KMS-11 (cell line): ENCODE measurements at regions not wholly inside any gene's neighbourhood (a gene's known extent, or its start where the extent isn't known, plus 50 kb on each side); places are given as distances from the start of the nearest gene placed in this dataset.

Source experiments
- H2AFZ ChIP-seq: fragments of 200-600 bp; sonication (generic); 2 replicates; pipeline ENCODE4 v1.6.1; 2016; ENCODE audit warnings: antibody characterized with exemption, mixed run types, low read depth
- H3K27ac ChIP-seq: fragments of 200-600 bp; sonication (generic); 2 replicates; pipeline ENCODE4 v1.6.1; 2016; ENCODE audit warnings: mild to moderate bottlenecking, mixed run types
- H3K27me3 ChIP-seq: fragments of 200-600 bp; sonication (generic); 2 replicates; pipeline ENCODE4 v1.6.1; 2017; ENCODE audit warnings: mild to moderate bottlenecking, low read depth, mixed run types, moderate library complexity; ENCODE audit not compliant: insufficient read depth
- H3K36me3 ChIP-seq: fragments of 200-600 bp; sonication (generic); 2 replicates; pipeline ENCODE4 v1.6.1; 2017; ENCODE audit warnings: mild to moderate bottlenecking, mixed run types; ENCODE audit not compliant: insufficient read depth
- H3K4me1 ChIP-seq: fragments of 200-600 bp; sonication (generic); 2 replicates; pipeline ENCODE4 v1.6.1; 2016; ENCODE audit warnings: mild to moderate bottlenecking, low read depth, mixed run types; ENCODE audit not compliant: poor library complexity, severe bottlenecking
- H3K4me2 ChIP-seq: fragments of 200-600 bp; sonication (generic); 2 replicates; pipeline ENCODE4 v1.7.0; 2016; ENCODE audit warnings: mild to moderate bottlenecking, mixed run types
- H3K4me3 ChIP-seq: fragments of 200-600 bp; sonication (generic); IDR thresholded peaks from 2 replicates; pipeline ENCODE4 v1.6.1; 2017; ENCODE audit warnings: low read depth, low read length, mixed read lengths; ENCODE audit not compliant: insufficient read depth
- H3K79me2 ChIP-seq: fragments of 200-600 bp; sonication (generic); 2 replicates; pipeline ENCODE4 v1.6.1; 2016; ENCODE audit warnings: low read depth, mixed run types; ENCODE audit not compliant: insufficient read depth
- H3K9ac ChIP-seq: fragments of 200-600 bp; sonication (generic); 2 replicates; pipeline ENCODE4 v1.6.1; 2016; ENCODE audit warnings: mild to moderate bottlenecking, mixed run types
- H4K20me1 ChIP-seq: fragments of 200-600 bp; sonication (generic); 2 replicates; pipeline ENCODE4 v1.6.1; 2016; ENCODE audit warnings: mild to moderate bottlenecking, mixed run types; ENCODE audit not compliant: insufficient read depth
- TF ChIP-seq, protein P1 (sequence below): fragments of 200-600 bp; sonication (generic); conservative IDR thresholded peaks from 2 replicates; pipeline ENCODE4 v1.6.1; 2017; ENCODE audit warnings: low read depth, mild to moderate bottlenecking, antibody characterized with exemption, low read length, moderate library complexity, mixed read lengths

DNA sequence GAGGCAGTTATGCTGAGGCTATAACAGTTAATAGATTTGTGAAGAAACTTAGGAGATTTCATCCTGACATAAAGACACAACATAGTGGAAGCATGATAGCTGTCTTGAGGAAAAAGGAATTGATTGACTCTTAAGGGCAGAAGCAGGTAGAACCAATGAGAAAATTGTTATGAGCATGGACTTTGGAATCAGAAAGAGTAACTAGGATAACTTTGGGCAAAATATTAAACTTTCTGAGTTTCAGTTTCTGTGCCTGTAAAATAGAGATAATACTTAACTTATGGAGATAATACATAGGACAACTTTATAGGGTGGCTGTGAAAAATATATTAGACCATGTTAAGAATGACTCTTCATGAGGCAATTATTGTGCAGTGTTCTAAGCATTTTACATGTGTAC, 696.5 kb downstream of the CDH11 start:
- Histone ChIP-seq H3K9ac (no peak overlapping the region), H3K4me1 (peaks cover 7% of the 10 kb centered on the region), H3K27ac (no peak overlapping the region), H3K4me3 (no peak overlapping the region), H2AFZ (no peak overlapping the region), H3K4me2 (no peak overlapping the region), H4K20me1 (no peaks in the 10 kb centered on the region), H3K27me3 (no peaks in the 10 kb centered on the region), H3K36me3 (no peaks in the 10 kb centered on the region), H3K79me2 (no peaks in the 10 kb centered on the region)
- TF ChIP-seq, protein P1, sequence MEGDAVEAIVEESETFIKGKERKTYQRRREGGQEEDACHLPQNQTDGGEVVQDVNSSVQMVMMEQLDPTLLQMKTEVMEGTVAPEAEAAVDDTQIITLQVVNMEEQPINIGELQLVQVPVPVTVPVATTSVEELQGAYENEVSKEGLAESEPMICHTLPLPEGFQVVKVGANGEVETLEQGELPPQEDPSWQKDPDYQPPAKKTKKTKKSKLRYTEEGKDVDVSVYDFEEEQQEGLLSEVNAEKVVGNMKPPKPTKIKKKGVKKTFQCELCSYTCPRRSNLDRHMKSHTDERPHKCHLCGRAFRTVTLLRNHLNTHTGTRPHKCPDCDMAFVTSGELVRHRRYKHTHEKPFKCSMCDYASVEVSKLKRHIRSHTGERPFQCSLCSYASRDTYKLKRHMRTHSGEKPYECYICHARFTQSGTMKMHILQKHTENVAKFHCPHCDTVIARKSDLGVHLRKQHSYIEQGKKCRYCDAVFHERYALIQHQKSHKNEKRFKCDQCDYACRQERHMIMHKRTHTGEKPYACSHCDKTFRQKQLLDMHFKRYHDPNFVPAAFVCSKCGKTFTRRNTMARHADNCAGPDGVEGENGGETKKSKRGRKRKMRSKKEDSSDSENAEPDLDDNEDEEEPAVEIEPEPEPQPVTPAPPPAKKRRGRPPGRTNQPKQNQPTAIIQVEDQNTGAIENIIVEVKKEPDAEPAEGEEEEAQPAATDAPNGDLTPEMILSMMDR, result no peak

DNA sequence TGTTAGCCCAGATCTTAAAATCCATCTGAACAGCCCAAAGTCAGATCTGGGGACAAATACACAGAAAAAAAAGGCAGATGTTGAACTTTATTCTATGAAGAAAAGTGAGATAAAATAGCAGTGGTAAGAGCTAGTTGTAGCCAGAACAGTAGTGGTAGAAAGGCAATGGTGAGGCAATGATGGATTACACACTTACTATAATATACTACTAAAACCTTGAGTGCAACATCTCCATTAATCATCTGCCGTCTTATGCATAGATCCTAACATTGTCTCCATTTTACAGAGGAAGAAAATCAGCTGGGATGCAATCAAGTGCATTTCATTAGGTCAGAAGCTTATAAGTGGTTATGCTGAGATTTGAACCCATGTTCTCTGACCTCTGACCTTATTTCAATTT, 699.6 kb downstream of the CDH11 start:
- Histone ChIP-seq H3K36me3 (no peaks in the 10 kb centered on the region), H3K4me2 (no peak overlapping the region), H3K4me1 (peaks cover 7% of the 10 kb centered on the region), H3K9ac (no peak overlapping the region), H2AFZ (no peak overlapping the region), H3K27me3 (no peaks in the 10 kb centered on the region), H3K27ac (no peak overlapping the region), H4K20me1 (no peaks in the 10 kb centered on the region), H3K4me3 (no peak overlapping the region), H3K79me2 (no peaks in the 10 kb centered on the region)
- TF ChIP-seq, protein P1, result no peak

DNA sequence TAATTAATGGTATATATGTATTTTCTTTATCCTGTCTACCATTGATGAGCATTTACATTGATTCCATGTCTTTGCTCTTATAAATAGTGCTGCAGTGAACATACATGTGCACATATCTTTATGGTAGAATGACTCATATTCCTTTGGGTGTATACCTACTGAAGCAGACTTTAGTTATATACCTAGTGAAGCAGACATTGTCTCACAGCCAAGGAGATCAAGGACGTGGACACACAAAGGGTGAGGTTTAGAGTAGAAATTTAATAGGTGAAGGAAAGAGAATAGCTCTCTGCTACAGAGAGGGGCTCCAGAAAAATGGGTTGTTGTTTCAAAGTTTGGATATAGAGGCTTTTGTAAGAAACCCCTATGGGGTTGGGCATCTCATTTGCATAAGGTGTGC, 700.3 kb downstream of the CDH11 start:
- Histone ChIP-seq H4K20me1 (no peaks in the 10 kb centered on the region), H3K9ac (no peak overlapping the region), H3K4me3 (no peak overlapping the region), H3K79me2 (no peaks in the 10 kb centered on the region), H3K36me3 (no peaks in the 10 kb centered on the region), H2AFZ (no peak overlapping the region), H3K4me2 (no peak overlapping the region), H3K4me1 (peaks cover 11% of the 10 kb centered on the region), H3K27me3 (no peaks in the 10 kb centered on the region), H3K27ac (no peak overlapping the region)
- TF ChIP-seq, protein P1, result no peak

DNA sequence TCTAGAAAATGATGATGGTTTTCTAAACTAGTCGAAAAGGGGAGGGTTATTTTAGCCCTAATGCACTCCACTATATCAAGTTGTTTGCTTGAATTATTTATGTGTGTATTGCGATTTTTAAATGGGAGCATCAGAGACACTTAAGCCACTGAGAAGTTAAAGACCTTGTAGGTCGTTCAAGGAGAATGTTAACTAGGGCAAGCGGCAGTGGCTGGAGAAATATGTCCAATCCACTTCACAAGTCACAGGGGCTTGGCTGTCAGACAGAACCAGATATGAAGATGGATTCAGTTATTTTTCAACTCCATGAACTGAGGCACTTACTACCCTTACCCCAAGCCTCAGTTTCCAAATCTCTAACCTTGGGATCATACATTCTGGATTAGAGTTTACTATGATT, 702.0 kb downstream of the CDH11 start:
- TF ChIP-seq, protein P1, result no peak
- H4K20me1 ChIP-seq, result no peaks in the 10 kb centered on the region
- no peak overlapping the region for H3K27ac ChIP-seq
- H3K36me3 ChIP-seq, result no peaks in the 10 kb centered on the region
- no peaks in the 10 kb centered on the region for H3K27me3 ChIP-seq
- peaks cover 9% of the 10 kb centered on the region for H3K4me1 ChIP-seq
- no peak overlapping the region for H3K4me2 ChIP-seq
- no peak overlapping the region for H2AFZ ChIP-seq
- no peak overlapping the region for H3K4me3 ChIP-seq
- H3K9ac ChIP-seq, result no peak overlapping the region
- no peaks in the 10 kb centered on the region for H3K79me2 ChIP-seq

DNA sequence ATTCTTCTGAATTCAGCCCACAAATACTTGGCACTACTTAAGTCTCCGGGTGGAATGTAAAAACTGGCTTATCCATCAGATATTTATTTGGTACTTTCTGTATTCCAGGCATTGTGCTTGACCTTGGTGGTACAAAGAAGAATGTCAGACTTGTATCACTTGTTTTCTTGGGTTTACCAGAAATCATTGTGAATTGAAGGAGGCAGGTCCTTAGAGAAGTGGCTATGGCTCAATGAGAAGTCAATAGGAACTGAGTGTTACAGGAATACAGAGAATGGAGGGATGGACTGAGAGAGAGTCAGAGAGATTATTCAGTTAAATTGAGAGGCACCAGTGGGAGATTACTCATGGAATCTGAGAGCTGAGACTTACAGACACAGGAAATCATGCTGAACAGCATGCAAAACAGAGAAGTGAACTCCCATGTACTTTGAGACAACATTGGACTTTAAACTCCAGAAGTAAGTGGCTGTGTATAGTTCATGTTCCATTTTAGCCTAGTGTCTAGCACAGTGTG, 704.1 kb downstream of the CDH11 start:
- H4K20me1 ChIP-seq, result no peaks in the 10 kb centered on the region
- H3K36me3 ChIP-seq, result no peaks in the 10 kb centered on the region
- no peak overlapping the region for H3K27ac ChIP-seq
- H3K4me2 ChIP-seq, result no peak overlapping the region
- TF ChIP-seq, protein P1, result no peak
- no peak overlapping the region for H3K4me3 ChIP-seq
- H3K79me2 ChIP-seq, result no peaks in the 10 kb centered on the region
- H2AFZ ChIP-seq, result no peak overlapping the region
- peaks cover 9% of the 10 kb centered on the region for H3K4me1 ChIP-seq
- no peaks in the 10 kb centered on the region for H3K27me3 ChIP-seq
- no peak overlapping the region for H3K9ac ChIP-seq
